Kidney (tissue), 13 donors: ENCODE measurements at regions not wholly inside any gene's neighbourhood (a gene's known extent, or its start where the extent isn't known, plus 50 kb on each side); places are given as distances from the start of the nearest gene placed in this dataset.

Experiments
- DNase-seq, 5 donors: peaks; one replicate each; pipeline ENCODE4 v3.0.0-alpha.2; 2013 to 2020
- FAIRE-seq: peaks from 2 replicates; lab custom pipeline; 2012; peaks lifted over from hg19 to GRCh38; lab: Jason Lieb, UNC
- H3K27ac ChIP-seq, 2 donors: one replicate each; pipeline ENCODE4 v1.7.0; 2013; ENCODE audit warnings: low read depth in 2 of 2, low read length in 2 of 2, inconsistent platforms in 1 of 2
- H3K27me3 ChIP-seq: one replicate; pipeline ENCODE4 v1.7.1; 2013; ENCODE audit warnings: low read length, inconsistent platforms; ENCODE audit not compliant: control insufficient read depth, insufficient read depth
- H3K36me3 ChIP-seq, 3 donors: one replicate each; pipeline versions ENCODE4 v1.7.0 to v1.7.1; 2013; ENCODE audit warnings: low read length in 3 of 3, control low read depth in 1 of 3, inconsistent platforms in 1 of 3; ENCODE audit not compliant: insufficient read depth in 3 of 3, control insufficient read depth in 2 of 3
- H3K4me1 ChIP-seq, 3 donors: one replicate each; pipeline versions ENCODE4 v1.7.0 to v1.7.1; 2013; ENCODE audit warnings: low read length in 3 of 3, inconsistent platforms in 1 of 3, low read depth in 1 of 3; ENCODE audit not compliant: control insufficient read depth in 2 of 3, insufficient read depth in 2 of 3
- H3K4me3 ChIP-seq, 3 donors: one replicate each; pipeline versions ENCODE4 v1.7.0 to v1.8.1; 2013; ENCODE audit warnings: low read length in 3 of 3, control low read depth in 1 of 3, inconsistent platforms in 1 of 3
- H3K9ac ChIP-seq, 3 donors: one replicate each; pipeline versions ENCODE4 v1.7.0 to v1.7.1; 2013; ENCODE audit warnings: low read length in 3 of 3, control low read depth in 1 of 3, inconsistent platforms in 1 of 3
- H3K9me3 ChIP-seq, 3 donors: one replicate each; pipeline versions ENCODE4 v1.7.0 to v1.7.1; 2013; ENCODE audit warnings: low read length in 3 of 3, control low read depth in 1 of 3, inconsistent platforms in 1 of 3; ENCODE audit not compliant: control insufficient read depth in 2 of 3, insufficient read depth in 1 of 3
- intact Hi-C: fragments of 100-400 bp; cut with DNase I; formaldehyde crosslinking; loops from one replicate; pipeline ENCODE4 v1.11.1; 2022
- TF ChIP-seq, protein P1 (sequence below): IDR thresholded peaks from 3 replicates; pipeline ENCODE4 v1.5.1; 2012; ENCODE audit warnings: mild to moderate bottlenecking, moderate library complexity, borderline replicate concordance; ENCODE audit not compliant: insufficient read depth; ENCODE audit errors: extremely low read depth
- donor health status: control.
- donor health status: control.
- donor health status: control.
- donor health status: control.
- donor health status: control.
- donor health status: DM: yes; HTN: yes; CAD: no.
- donor health status: Normal renal cell carcinoma (clear cell type).

- TF ChIP-seq, protein P1, sequence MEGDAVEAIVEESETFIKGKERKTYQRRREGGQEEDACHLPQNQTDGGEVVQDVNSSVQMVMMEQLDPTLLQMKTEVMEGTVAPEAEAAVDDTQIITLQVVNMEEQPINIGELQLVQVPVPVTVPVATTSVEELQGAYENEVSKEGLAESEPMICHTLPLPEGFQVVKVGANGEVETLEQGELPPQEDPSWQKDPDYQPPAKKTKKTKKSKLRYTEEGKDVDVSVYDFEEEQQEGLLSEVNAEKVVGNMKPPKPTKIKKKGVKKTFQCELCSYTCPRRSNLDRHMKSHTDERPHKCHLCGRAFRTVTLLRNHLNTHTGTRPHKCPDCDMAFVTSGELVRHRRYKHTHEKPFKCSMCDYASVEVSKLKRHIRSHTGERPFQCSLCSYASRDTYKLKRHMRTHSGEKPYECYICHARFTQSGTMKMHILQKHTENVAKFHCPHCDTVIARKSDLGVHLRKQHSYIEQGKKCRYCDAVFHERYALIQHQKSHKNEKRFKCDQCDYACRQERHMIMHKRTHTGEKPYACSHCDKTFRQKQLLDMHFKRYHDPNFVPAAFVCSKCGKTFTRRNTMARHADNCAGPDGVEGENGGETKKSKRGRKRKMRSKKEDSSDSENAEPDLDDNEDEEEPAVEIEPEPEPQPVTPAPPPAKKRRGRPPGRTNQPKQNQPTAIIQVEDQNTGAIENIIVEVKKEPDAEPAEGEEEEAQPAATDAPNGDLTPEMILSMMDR = no peak
- intact Hi-C loops = no loop called here
- DNase-seq (no peak), FAIRE-seq (no peak)
- Histone ChIP-seq H3K27me3 (no peaks in the 10 kb centered on the region), H3K27ac (no peak overlapping the region), H3K36me3 (no peaks in the 10 kb centered on the region), H3K9me3 (no peaks in the 10 kb centered on the region), H3K4me1 (no peaks in the 10 kb centered on the region), H3K9ac (no peak overlapping the region), H3K4me3 (no peak overlapping the region)
Observed at GRCh38 chr14:41461380-41461779, 145.3 kb upstream of the LRFN5 start.

DNA sequence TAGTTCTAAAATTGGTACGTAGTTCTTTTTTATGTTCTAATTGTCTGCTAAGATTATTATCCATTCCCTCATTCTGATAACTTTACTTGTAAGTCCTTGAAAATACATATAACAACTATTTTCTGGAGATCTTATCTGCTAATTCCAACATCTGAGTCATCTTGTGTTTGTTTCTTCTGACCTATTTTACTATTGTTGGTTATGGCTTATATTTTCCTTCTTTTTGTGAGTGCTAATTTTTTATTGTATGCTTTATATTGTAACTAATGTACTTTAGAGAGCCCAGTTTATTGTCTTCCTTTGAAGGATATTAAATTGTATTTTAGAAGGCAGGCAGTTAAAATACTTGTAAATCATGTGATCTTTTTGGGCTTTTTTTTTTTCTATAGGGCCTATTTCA is 149.3 kb upstream of the LRFN5 start:
- FAIRE-seq = no peak
- no peak overlapping the region for H3K27ac ChIP-seq
- no peaks in the 10 kb centered on the region for H3K4me1 ChIP-seq
- no peak overlapping the region for H3K4me3 ChIP-seq
- H3K27me3 ChIP-seq = no peaks in the 10 kb centered on the region
- DNase-seq = no peak
- H3K36me3 ChIP-seq = no peaks in the 10 kb centered on the region
- no peak overlapping the region for H3K9ac ChIP-seq
- intact Hi-C loops = no loop called here
- no peaks in the 10 kb centered on the region for H3K9me3 ChIP-seq
- TF ChIP-seq, protein P1 = no peak

DNA sequence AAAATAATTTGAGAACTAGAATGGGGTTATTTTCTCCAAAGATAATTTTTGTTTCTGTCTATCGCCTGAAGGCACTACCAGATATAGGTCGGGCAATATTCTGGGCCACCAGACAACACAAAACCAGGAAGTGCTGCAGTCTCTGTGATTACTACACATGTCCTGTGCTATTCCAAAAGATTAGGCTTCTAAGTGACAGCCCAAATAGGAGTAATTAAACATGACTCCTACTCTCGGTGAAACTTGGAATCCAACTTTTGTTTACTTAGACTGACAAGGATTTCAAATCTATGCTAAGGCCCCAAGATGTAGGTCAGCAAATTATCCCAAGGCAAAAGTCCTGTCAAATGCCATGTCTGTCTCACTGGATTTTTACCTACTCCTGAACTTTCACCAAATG is 157.6 kb upstream of the LRFN5 start:
- intact Hi-C loops = no loop called here
- FAIRE-seq (no peak), DNase-seq (no peak)
- Histone ChIP-seq H3K9ac (no peak overlapping the region), H3K9me3 (no peaks in the 10 kb centered on the region), H3K27ac (no peak overlapping the region), H3K4me1 (no peaks in the 10 kb centered on the region), H3K36me3 (no peaks in the 10 kb centered on the region), H3K27me3 (no peaks in the 10 kb centered on the region), H3K4me3 (no peak overlapping the region)
- TF ChIP-seq, protein P1 = no peak

DNA sequence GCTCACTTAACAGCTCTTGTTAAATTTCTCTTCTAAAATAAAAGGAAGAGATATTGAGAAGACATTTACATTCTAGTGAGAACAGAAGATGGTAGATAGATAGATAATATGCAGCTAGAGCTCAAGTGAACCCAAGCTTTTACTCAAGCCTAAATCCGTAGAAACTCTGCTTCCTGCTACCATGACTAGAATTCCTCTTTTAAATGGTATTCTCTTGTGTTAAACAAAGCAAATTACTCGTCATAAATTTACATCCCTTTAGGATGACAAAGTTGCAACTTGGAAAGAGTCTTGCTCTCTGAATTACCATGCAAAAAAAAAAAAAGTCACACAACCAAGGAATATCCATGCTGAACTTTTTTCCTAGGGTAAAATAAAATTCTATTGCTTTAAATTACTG is 160.7 kb upstream of the LRFN5 start:
- TF ChIP-seq, protein P1 = no peak
- H3K27me3 ChIP-seq = no peaks in the 10 kb centered on the region
- H3K9ac ChIP-seq = no peak overlapping the region
- H3K4me3 ChIP-seq = no peak overlapping the region
- no peaks in the 10 kb centered on the region for H3K36me3 ChIP-seq
- DNase-seq (no peak), FAIRE-seq (no peak)
- no peaks in the 10 kb centered on the region for H3K9me3 ChIP-seq
- H3K4me1 ChIP-seq = no peaks in the 10 kb centered on the region
- H3K27ac ChIP-seq = no peak overlapping the region
- intact Hi-C loops = no loop called here
